Neural progenitor cell (in vitro differentiated cells): ENCODE measurements at regions not wholly inside any gene's neighbourhood (a gene's known extent, or its start where the extent isn't known, plus 50 kb on each side); places are given as distances from the start of the nearest gene placed in this dataset.

Experiments used
- EZH2 ChIP-seq: fragments of 200-600 bp; sonication (generic); IDR thresholded peaks from 2 replicates; pipeline ENCODE4 v1.6.1; 2017; ENCODE audit warnings: antibody characterized with exemption, mild to moderate bottlenecking, moderate library complexity
- EZH2phosphoT487 ChIP-seq: fragments of 200-600 bp; sonication (generic); IDR thresholded peaks from 2 replicates; pipeline ENCODE4 v1.6.1; 2017; ENCODE audit warnings: antibody characterized with exemption
- TF ChIP-seq, protein P1 (sequence below): fragments of 200-600 bp; sonication (generic); IDR thresholded peaks from 2 replicates; pipeline ENCODE4 v1.5.1; 2017; ENCODE audit warnings: antibody characterized with exemption, mild to moderate bottlenecking

DNA sequence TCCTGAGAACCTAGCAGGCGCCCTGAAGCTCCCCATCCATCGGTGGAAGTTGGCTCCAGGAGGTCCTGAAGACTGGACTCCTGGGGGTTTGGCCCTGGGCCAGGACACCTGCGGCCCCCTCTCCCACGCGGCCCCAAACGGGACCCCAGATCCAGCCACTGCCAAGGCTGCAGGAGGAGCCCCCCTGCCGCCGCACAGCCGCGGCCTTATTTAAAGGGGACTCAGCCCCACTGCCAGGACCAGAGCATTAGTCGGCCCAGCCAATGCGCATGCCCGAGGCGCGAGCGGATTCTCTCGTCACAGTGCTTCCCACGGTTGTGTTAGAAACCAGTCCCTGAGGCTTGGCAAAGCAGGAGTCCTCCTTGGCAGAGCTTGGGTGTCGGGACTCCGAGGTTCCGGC, 775.2 kb upstream of the ALG10B start:
- TF ChIP-seq, protein P1, sequence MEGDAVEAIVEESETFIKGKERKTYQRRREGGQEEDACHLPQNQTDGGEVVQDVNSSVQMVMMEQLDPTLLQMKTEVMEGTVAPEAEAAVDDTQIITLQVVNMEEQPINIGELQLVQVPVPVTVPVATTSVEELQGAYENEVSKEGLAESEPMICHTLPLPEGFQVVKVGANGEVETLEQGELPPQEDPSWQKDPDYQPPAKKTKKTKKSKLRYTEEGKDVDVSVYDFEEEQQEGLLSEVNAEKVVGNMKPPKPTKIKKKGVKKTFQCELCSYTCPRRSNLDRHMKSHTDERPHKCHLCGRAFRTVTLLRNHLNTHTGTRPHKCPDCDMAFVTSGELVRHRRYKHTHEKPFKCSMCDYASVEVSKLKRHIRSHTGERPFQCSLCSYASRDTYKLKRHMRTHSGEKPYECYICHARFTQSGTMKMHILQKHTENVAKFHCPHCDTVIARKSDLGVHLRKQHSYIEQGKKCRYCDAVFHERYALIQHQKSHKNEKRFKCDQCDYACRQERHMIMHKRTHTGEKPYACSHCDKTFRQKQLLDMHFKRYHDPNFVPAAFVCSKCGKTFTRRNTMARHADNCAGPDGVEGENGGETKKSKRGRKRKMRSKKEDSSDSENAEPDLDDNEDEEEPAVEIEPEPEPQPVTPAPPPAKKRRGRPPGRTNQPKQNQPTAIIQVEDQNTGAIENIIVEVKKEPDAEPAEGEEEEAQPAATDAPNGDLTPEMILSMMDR = no peak
- no peak for TF ChIP-seq EZH2
- no peak for TF ChIP-seq EZH2phosphoT487
